ENCODE measurements at regions not wholly inside any gene's neighbourhood (a gene's known extent, or its start where the extent isn't known, plus 50 kb on each side); places are given as distances from the start of the nearest gene placed in this dataset.
A peak's percentile ranks its signal among the peaks of the same experiment; 100 is the strongest.

DNA sequence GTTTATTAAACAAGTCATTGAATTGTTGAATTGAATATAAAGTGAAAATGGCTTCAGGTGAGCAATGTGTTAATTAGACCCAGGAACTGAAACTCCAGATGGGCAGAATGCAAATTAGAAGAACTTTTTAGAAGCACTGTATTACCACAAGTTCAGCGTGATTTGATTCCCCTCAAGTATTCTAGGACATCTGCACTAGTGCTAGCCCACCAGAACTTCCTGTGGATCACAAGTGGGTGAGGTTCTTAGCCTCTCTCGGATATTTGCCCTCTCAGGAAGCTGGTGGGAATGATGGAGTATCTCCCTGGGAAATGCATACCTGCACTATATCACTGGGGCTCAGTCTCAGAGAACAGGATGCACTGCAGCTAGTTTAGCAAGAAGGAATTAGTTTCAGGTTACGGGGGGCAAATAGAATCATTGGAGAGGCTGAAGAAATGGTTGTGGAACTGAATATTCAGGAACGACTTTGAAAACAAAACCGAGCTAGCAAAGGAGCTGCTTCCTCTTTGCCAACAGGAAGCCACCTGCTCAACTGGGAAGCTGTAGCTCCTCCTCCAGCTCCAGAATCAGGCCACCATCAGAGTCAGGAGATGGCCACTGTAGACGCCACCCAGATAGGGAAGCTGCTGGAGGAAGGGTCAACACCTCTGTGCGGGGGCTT is 74.3 kb downstream of the DHCR7 start:
- no peaks in the 10 kb centered on the region for H3K79me2 ChIP-seq (ENCODE audit: insufficient read depth, low read depth, low read length)
- peak overlapping the region; percentile 45; the same call in 1 of the 2 replicates for H2AFZ ChIP-seq (ENCODE audit: low read length)
- H3K4me1 ChIP-seq (ENCODE audit: insufficient read depth, low read length, poor library complexity, severe bottlenecking): peaks cover 59% of the 10 kb centered on the region
- TF ChIP-seq, protein P1, sequence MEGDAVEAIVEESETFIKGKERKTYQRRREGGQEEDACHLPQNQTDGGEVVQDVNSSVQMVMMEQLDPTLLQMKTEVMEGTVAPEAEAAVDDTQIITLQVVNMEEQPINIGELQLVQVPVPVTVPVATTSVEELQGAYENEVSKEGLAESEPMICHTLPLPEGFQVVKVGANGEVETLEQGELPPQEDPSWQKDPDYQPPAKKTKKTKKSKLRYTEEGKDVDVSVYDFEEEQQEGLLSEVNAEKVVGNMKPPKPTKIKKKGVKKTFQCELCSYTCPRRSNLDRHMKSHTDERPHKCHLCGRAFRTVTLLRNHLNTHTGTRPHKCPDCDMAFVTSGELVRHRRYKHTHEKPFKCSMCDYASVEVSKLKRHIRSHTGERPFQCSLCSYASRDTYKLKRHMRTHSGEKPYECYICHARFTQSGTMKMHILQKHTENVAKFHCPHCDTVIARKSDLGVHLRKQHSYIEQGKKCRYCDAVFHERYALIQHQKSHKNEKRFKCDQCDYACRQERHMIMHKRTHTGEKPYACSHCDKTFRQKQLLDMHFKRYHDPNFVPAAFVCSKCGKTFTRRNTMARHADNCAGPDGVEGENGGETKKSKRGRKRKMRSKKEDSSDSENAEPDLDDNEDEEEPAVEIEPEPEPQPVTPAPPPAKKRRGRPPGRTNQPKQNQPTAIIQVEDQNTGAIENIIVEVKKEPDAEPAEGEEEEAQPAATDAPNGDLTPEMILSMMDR (conservative IDR thresholded peaks at IDR 0.05; ENCODE audit: low read length): no peak
- TF ChIP-seq EZH2phosphoT487 (IDR thresholded peaks at IDR 0.05; ENCODE audit: borderline replicate concordance, low read depth, low read length): no peak
- H4K20me1 ChIP-seq (ENCODE audit: insufficient read depth, low read length): no peaks in the 10 kb centered on the region
- intact Hi-C loops (cut with micrococcal nuclease; ENCODE audit: unreplicated experiment): loop anchor here (1.0 to 5.0 kb wide), 6 partner anchors 9 to 253 kb away; partner anchors contain the start of gene NADSYN1
- peak overlapping the region; percentile 58 for H3K4me3 ChIP-seq (ENCODE audit: low read depth, low read length, poor library complexity, severe bottlenecking)
- H3K27ac ChIP-seq (ENCODE audit: low read depth, low read length, poor library complexity, severe bottlenecking): peak overlapping the region; percentile 98
- no peaks in the 10 kb centered on the region for H3K9me2 ChIP-seq (ENCODE audit: insufficient read depth, low read length)
- ChIA-PET POLR2A (interaction anchor here (0.6 to 4.4 kb wide), 11 partner anchors 9 to 74 kb away, joined by 3 to 36 read pairs (median 3); partner anchors contain the start of gene DHCR7), CTCF (ENCODE audit: unreplicated experiment) (interaction anchor here (0.5 to 3.7 kb wide), 7 partner anchors 8 to 174 kb away, joined by 3 to 43 read pairs (median 3); no protein-coding TSS in a partner anchor)
- H3K36me3 ChIP-seq (ENCODE audit: insufficient read depth, low read length): peaks cover 13% of the 10 kb centered on the region; the same call in 1 of the 2 replicates
- peak overlapping the region; percentile 86 for H3K4me2 ChIP-seq (ENCODE audit: low read length)
- peaks cover 17% of the 10 kb centered on the region for H3K9me3 ChIP-seq (ENCODE audit: low read length)
- peak; percentile 89 for DNase-seq (ENCODE audit: low spot score)
- no TSS peak for BruUV-seq (replicated peaks)

DNA sequence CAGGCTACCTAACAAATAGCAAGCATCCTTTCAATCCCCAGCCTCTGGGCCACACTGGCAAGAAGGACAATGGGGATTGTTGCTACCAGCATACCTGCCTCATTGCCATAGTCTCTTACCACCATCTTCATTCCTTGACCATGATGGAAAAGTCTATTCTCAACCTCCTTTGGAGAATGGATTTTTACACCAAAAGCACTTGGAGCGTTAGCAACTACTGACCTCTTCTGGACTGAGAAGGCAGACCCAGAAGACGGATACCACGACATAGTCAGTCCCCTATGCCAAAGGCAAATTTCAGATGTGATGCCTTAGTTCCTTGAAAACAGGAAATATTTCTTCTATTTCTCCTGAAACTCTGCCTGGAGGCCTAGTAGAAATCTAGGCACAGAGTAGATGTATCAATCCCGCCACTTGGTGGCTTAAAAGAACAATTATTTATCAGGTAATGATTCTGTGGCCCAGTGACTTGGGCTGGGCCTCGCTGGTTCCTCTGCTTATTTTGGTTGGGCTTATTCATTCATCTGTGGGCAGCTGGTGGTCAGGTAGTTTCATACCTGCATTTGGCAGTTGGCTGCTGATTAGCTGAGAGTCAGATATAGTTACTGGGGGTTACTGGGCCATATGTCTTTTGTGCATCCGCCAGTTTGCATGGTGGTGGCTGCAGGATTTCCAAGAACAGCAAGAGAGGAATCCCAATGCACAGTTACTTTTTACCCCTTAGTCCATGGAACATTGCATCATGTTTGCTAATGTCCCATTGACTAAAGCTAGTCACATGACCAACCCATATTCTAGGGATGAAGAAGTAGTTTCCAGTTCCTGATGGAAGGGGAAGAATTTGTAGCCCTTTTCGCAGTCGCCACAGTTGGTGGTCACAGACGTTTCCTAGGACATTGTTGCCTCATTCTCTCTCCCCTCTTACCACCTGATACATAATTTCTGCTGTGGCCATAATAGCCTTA is 75.2 kb downstream of the DHCR7 start:
- peaks cover 13% of the 10 kb centered on the region; the same call in 1 of the 2 replicates for H3K36me3 ChIP-seq (ENCODE audit: insufficient read depth, low read length)
- CTCF ChIA-PET (ENCODE audit: unreplicated experiment): interaction anchor here (0.5 to 3.7 kb wide), 6 partner anchors 8 to 173 kb away, joined by 3 to 43 read pairs (median 3); no protein-coding TSS in a partner anchor
- H3K27ac ChIP-seq (ENCODE audit: low read depth, low read length, poor library complexity, severe bottlenecking): peak overlapping the region; percentile 98
- BruUV-seq (replicated peaks): no TSS peak
- no peaks in the 10 kb centered on the region for H3K79me2 ChIP-seq (ENCODE audit: insufficient read depth, low read depth, low read length)
- H4K20me1 ChIP-seq (ENCODE audit: insufficient read depth, low read length): no peaks in the 10 kb centered on the region
- peak overlapping the region; percentile 86 for H3K4me2 ChIP-seq (ENCODE audit: low read length)
- POLR2A ChIA-PET: interaction anchor here (0.6 to 4.4 kb wide), 7 partner anchors 10 to 68 kb away, joined by 3 to 36 read pairs (median 3); no protein-coding TSS in a partner anchor
- DNase-seq (ENCODE audit: low spot score): peak; percentile 77
- no peaks in the 10 kb centered on the region for H3K9me2 ChIP-seq (ENCODE audit: insufficient read depth, low read length)
- peaks cover 59% of the 10 kb centered on the region for H3K4me1 ChIP-seq (ENCODE audit: insufficient read depth, low read length, poor library complexity, severe bottlenecking)
- H3K4me3 ChIP-seq (ENCODE audit: low read depth, low read length, poor library complexity, severe bottlenecking): peak overlapping the region; percentile 58
- intact Hi-C loops (cut with micrococcal nuclease; ENCODE audit: unreplicated experiment): loop anchor here (1.0 to 5.0 kb wide), 7 partner anchors 10 to 286 kb away; partner anchors contain the start of gene NADSYN1
- TF ChIP-seq, protein P1 (conservative IDR thresholded peaks at IDR 0.05; ENCODE audit: low read length): peak; percentile 77
- TF ChIP-seq EZH2phosphoT487 (IDR thresholded peaks at IDR 0.05; ENCODE audit: borderline replicate concordance, low read depth, low read length): no peak
- peak overlapping the region; percentile 45; the same call in 1 of the 2 replicates for H2AFZ ChIP-seq (ENCODE audit: low read length)
- peaks cover 17% of the 10 kb centered on the region for H3K9me3 ChIP-seq (ENCODE audit: low read length)
